GM21737 (cell line): ENCODE measurements at regions not wholly inside any gene's neighbourhood (a gene's known extent, or its start where the extent isn't known, plus 50 kb on each side); places are given as distances from the start of the nearest gene placed in this dataset.

Experiments used
- ATAC-seq: cut with Tn5 transposase; IDR thresholded peaks from one replicate; pipeline ENCODE4 v1.9.1; 2021; ENCODE audit warnings: mild to moderate bottlenecking, moderate library complexity; ENCODE audit not compliant: unreplicated experiment

DNA sequence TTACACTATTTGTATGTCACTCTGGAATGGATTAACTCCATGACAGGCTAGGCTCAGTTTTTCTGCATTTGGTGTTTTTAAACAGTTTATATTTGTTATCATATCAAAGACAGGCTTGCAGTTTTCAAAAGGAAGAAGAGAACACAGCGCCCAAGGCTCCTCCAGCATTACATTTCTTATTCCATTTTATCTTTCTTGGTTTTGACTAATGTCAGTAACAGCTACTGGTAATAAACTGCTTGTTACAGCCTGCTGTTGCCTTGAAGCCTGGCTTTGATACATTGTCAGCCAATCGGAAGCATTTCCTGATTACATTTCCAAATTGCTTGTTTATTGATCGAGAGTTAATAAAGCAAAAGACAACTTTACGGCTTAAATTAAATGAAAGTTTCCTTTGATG is 166.0 kb upstream of the MDFIC start:
- ATAC-seq: no peak

DNA sequence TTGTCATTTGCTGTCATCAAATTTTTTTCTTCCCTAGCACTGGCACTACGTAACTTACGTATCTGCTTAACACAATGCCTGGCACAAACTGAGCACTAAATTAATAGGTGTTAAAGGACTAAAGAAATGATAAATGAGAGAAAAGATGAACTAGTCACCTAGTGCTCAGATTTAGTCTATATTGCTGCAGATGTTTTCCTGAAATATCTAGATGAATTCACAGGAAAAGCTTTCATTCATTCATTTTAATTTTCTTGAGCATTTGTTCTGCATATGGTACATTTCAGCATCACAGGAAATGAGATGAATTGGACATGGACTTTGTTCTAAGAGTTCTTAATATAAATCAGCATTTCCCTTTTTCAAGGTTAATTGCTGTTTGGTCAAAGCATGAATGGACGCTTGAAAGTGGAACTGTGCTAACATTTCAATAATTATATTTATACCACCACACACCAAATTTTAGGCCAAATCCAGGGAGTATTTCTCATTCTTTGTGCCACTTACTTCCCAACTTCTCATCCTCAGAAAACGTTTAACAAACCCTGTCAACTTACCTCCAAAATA is 163.2 kb upstream of the MDFIC start:
- ATAC-seq: no peak

DNA sequence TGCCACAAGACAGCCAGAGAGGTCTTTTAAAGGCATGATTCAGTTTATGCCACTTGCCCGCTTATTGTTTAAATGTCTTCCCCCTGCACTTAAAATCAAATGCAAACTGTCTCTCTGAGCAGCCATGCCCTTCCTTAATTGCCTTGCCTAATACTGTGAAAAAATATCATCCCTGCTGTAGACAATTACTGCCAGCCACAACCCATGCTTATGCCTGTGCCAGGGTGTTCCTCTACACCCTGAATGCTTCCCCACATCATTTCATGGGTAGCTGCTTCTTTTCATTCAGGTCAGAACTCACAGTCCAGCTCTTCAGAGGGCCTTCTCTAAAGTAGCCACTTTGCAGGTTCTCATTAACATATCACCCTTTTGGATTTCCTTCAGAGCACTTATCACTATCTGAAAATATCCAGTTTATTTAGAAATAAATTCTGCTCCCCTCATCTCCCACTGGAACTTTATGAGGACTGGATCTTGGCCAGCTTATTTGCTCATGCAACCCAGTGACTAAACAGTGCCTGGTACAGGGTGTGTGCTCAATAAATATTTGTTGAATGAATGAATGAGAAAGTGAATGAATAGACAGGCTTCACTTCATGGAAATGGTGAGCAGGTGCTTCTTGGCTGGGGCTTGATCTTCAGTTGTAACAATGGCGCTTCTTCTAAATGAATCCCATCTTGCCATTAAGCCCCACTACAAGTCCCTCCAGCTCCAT is 162.4 kb upstream of the MDFIC start:
- no peak for ATAC-seq

DNA sequence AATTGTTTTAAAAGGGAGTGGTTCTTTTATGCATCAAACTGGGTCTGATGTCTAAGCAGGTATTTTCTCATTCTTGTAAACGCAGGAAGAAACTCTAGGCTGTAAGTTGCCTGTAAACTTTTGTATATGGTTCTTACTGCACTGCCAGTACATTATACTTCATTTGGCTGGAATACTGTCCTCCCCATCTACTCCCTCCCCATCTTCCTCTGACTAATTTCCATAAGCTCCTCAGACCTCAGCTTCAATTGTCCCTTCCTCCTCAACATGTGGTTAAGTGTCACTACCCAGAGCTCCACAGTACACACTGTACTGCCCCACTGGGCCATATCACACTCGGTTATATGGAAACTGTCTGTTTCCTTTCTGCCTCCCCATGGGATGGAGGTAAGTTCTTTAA is 161.4 kb upstream of the MDFIC start:
- ATAC-seq: no peak

DNA sequence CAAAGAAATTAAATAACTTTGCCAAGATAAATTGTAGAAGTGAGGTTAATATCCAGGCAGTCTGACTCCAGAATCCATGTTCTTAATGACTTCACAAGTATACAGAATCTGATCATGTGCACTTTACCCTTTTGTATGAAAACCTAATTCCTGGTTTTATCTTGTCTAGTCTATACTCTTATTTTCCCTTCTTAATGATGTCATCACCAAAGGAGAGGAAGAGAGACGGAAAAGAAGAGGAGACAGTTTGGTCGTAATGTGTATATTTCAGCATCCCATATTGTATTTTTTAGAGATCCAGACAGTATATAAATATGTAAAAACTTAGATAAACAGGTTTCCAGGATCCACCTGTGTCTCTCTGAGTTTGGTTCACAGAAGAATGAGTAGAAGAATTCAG is 159.9 kb upstream of the MDFIC start:
- ATAC-seq: no peak

DNA sequence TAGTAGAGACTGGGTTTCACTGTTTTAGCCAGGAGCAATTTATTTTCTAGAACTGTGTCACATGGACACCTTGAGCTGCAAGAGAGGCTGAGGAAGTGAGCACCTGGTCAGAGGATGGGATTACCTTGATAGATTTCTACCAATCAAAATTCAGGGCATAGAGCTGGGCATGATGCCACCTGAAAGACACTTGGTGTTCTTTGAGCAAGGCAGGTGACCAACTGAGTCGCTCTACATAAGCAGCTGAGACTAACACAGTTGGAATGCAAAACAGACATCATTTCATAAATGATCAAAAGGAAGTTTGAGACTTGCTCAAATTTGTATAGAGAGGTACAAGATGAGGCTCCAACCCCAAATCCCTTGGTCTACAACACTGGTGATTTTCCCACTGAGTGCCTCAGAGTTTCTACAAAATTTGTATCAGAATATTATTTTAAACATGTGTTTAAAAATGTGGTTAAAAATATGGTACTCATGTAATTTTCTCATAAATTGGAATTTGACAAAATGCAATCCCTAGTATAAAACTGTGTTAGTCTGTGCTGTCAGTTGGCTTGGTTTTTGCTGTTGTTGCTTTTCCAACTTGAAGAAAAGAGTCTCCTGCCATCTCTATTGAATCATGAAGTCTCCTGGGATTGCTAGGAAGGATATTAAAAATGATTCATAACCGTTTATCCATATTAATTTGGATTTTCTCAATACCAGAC is 156.4 kb upstream of the MDFIC start:
- ATAC-seq: no peak

DNA sequence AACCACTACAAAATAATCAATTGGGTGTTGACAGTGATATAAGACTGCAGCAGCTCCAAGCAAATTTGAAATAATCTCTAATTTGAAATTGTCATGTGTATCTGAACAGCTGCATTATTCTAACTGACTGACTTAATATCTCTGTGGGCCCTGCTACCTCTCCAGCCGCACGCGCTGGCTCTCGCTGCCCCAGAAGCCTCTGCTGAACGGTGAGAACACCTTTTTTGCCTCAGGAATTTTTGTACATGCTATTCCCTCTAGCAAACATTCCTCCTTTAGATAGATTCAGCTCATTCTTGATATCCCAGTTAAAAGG is 155.9 kb upstream of the MDFIC start:
- ATAC-seq: no peak

DNA sequence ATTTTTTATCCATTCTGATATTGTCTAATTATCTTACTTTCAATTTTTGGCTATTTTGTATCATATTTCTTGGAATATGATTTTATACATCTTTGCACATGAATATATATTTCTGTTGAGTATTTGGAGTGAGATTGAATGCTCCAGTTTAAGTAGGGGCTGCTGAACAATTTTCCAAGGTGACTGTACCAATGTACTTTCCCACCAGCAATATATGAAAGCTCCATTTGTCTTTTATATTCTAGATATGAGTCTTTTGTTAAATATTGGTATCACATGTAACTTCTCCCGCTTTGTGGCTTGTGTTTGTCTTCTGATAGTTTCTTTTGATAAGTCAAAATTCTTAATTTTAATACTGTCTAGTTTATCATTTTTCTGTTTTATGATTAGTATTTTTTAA is 144.6 kb upstream of the MDFIC start:
- no peak for ATAC-seq

DNA sequence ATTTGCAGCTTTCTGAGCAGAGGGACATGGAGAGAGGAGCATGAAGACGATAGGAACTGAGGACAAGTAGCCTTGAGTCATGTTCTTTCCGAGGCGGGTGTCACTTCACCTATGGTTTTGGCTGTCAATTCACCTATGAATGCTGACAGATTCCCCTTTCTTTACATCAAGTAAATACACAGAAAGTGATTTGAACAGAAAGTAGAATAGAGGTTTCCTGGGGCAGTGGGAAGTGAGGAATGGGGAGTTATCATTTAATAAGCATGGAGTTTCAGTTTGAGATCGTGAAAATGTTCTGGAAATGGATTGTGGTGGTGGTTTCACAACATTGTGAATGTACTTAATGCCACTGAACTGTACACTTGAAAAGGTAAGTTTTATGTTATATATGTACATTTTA is 138.4 kb upstream of the MDFIC start:
- ATAC-seq: no peak

DNA sequence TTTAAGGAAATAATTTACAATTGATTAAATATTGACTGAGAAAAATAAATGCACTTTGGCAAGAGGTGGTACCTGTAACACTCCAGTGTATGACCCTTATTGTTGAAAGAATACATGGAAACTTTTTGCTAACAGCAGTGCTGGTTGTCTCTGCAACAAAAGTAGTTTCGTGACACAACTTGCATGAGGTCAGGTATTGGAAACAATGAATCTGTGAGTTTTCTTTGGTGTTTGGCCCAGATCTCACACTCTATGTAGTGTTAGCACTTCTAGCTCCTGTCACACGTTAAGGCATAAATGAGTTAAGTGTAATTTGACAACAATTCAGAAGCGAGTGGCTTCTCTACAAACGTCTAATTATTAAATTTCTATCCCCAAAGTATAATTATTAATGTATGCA is 137.7 kb upstream of the MDFIC start:
- ATAC-seq: no peak

DNA sequence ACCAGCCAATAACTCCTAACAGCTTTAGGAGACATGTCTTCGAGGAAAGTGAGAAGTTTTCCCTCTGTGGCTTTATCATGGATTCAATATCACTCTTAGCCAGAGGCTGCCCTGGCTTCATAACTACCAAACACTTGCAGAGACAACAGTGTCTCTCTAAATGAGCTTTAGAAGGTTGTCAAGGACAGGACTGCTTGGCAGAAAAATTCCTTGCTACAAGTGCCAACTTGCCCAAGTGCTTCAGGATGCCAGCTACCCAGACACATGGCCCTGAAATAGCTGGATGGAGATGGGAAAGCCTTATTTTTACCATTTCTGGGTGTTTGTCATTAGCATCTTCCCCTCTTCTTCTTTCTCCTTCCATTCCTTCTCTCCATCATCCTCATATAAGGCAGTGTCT is 137.1 kb upstream of the MDFIC start:
- no peak for ATAC-seq

DNA sequence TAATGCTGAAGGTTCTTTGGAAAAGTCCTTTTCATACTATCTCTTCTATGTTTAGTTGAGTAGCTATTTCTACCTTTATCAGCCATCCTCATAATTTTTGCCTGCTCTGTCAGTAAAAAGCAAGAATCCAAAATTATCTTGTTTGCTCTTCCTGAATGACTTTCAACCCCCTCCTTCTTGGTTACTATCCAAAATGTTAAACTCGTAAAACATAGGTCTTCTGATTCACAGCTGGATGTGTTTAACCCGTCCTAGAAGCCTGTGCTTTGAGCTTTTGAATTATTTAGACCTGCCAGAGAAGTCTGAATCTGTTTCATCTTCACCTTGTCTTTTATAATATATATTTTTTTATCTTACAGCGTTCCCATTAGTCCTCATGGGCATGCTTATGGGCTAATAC is 136.4 kb upstream of the MDFIC start:
- no peak for ATAC-seq

DNA sequence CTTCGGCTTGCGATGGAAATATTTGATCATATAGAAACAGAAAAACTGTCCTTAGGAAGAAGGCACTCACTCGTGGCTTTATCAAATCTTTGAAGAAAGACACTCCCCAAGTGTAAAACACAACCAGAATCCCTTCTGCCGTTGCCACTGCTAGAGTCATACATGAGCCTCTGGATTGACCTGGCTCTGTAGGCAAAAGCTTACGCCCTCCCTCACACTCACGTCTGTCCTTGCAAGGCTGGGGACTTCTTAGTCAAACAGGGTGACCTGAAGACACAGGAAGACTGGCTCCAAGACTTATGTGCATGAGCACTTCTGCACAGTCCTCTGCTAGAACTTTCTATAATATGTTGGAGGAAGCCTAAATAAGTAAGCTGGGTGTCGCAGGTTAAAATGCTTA is 135.4 kb upstream of the MDFIC start:
- no peak for ATAC-seq

DNA sequence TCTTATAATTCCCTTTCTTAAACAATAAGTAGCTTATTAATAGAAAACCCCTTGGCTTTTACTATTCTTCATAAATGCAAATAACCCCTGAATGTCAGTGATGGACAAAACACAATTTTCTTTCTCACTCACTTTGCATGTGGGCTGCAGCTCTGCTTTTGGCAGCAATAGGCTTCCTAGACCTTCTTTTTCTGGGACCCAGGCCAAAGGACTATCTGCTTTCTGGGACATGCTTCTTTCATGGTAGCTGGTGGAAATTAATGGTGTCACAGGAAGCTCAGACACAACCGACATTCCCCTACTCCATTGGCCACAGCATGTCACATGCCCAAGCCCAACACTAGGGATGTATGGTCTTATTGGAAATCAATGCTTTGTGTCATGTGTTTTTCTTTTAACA is 134.3 kb upstream of the MDFIC start:
- no peak for ATAC-seq

DNA sequence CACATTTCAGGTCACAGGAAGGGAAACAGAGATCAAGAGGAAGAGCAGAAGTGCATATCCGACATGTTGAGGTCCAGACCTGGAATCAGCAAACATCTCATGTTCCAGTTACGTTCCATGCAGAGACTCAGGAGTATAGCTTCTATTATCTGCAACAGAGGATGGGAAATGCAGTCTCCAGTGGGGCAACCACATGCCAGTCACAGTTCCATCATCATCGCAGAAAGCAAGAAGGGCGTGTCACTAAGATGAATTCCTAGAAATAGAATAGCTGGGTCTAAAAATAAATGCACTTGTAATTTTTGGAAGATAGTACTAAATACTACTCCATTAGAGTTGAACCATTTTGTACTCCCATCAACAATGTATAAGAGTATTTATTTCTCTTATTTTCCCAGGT is 133.2 kb upstream of the MDFIC start:
- no peak for ATAC-seq

DNA sequence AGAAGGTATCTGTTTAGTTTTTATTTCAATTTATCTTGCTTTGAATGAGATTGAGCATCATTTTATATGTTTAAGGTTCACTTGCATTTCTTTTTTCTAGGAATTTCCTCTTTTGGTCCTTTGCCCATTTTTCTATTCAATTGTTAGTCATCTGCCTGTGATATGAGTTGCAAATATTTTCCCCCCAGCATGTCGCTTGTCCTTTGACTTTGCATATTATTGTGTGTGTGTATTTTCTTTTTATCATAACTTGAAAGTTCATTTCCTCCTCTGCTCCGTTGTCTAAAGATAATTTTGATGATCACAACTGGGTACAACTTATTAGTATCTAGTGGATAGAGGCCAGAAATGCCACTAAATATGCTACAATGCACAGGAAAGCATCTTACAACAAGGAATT is 132.7 kb upstream of the MDFIC start:
- no peak for ATAC-seq

DNA sequence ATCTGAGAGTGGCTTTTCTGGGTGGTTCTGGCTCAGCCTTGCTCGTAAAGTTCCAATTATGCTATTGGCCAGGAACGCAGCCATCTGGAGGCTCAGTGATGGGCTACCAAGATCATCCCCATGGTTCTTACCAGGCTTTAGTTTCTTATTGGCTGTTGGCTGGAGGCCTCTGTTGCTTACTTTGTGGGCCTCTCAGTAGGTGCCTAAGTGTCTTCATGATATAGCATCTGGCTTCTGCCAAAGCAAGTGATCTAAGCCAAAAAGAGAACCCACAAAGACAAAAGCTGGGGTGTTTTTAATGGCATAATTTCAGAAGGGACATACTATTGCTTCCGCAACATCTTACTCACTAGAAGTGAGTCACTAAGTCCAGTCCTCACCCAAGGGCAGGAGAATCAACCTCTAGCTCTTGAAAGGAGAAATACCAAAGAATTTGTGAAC is 132.0 kb upstream of the MDFIC start:
- ATAC-seq: no peak

DNA sequence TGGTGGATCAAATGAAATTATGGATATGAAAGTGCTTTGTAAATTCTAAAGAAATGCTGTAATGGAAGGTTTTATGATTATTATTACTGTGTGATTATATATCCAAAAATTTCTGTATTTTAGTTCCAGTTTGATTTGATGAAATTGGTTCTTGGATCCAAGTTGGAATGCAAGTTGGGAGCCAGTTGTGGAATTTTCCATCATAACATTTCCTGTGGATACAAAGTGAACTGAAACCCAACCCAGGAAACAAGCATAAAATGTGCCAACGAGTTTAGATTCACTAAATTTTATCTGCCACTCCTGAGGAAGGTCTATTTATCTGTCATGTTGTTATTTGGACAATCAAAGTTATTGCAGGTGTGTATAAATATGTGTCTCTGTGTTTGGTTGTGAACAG is 131.4 kb upstream of the MDFIC start:
- no peak for ATAC-seq

DNA sequence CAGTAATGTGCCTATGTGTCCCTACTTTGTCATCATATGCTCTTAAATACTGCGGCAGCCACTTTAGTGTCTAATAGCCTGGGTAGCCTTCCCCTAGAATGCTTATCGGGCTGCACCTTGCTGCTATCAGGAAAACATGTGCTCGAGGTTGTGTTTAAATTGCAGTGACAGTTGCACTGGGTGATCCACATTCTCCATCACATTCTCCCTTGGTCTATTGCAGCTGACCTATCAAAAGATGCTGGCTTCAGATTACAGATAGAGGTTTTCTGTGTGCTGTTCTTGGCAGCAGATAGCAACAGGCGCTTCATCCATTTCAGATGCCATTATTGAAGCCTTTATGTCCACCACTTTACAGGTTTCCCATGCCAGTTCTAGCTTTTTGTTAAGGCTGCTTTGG is 130.1 kb upstream of the MDFIC start:
- no peak for ATAC-seq

DNA sequence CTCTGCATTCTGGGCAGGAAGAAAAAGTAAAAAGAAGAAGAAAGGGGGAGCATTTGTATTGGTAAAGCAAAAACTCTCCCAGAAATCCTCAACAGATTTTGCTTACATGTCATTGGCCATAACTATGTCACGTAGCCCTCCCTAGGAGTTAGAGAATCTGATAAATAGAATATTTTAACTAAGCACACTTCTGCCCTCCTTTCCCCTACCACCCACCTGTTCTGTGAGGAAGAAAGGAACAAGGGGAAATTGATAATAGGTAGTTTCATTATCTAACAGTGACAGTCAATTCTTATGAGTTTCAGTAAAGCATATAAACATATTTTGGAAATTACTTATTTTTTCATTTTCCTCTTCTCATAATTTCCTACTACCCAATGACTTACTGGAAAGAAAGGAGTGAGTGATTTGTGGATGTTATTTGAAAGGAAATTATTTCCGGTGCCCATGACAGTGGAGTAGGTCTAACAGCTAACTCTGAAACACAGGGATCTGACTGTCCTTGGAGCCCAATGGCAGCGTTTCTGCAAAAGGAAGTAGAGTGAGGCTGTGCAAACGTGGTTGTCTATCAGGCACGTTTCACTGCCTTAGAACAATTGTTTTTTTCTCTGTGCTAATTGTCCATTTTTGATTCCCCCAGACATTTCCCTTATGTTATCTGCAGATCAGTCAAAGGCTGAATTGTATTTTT is 128.6 kb upstream of the MDFIC start:
- no peak for ATAC-seq

DNA sequence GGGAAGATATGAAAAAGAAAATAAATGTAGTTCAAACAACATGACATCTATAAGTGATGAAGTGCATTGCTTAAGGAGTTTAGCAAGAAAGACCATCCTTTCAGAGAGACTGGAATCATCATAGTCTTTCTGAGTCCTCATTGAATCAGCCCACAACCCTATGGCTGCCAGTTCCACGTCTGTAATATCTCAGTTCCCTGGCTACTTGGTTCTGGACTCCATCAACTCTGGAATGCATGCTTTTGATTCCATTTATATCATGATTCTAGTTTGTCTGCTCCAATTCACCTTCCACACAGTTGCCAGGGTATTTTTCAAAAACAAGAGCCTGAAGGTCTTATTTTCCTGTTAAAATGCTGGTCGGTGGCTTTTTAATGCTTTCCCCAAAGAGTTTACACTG is 126.4 kb upstream of the MDFIC start:
- ATAC-seq: no peak

DNA sequence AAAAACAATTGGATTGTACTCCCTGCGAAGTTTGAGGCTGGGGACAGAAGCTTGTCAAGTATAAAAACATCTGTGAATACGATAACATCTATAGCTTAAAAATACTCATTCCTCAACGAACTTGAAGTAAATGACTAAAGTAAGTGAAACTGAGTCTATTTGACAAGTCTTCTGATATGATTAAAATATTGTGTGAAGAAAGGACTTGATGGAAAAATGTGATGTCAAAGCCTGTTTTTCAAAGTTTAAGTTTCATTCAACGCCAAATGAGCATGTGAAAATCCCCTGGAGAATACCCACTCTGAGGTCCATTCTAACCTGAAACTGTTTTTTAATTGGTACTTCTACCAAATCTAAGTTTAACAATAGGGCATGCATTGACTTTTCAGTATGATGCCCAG is 122.3 kb upstream of the MDFIC start:
- ATAC-seq: no peak
